GM21619 (cell line): ENCODE measurements at regions not wholly inside any gene's neighbourhood (a gene's known extent, or its start where the extent isn't known, plus 50 kb on each side); places are given as distances from the start of the nearest gene placed in this dataset.
"Not testable (repeated sequence)": the region's sequence is repeated elsewhere in the genome, so short reads cannot be mapped to it uniquely, and the experiment has no call there.

Experiments used
- ATAC-seq: cut with Tn5 transposase; IDR thresholded peaks from one replicate; pipeline ENCODE4 v1.9.1; 2021; ENCODE audit not compliant: unreplicated experiment

GRCh38 chr3:194054961-194055360, 81.0 kb upstream of the HES1 start:
- no peak for ATAC-seq

GRCh38 chr3:194056323-194056722, 79.6 kb upstream of the HES1 start:
- ATAC-seq: not testable (repeated sequence)

- no peak for ATAC-seq
Observed at GRCh38 chr3:194056731-194057415, 79.1 kb upstream of the HES1 start.

DNA sequence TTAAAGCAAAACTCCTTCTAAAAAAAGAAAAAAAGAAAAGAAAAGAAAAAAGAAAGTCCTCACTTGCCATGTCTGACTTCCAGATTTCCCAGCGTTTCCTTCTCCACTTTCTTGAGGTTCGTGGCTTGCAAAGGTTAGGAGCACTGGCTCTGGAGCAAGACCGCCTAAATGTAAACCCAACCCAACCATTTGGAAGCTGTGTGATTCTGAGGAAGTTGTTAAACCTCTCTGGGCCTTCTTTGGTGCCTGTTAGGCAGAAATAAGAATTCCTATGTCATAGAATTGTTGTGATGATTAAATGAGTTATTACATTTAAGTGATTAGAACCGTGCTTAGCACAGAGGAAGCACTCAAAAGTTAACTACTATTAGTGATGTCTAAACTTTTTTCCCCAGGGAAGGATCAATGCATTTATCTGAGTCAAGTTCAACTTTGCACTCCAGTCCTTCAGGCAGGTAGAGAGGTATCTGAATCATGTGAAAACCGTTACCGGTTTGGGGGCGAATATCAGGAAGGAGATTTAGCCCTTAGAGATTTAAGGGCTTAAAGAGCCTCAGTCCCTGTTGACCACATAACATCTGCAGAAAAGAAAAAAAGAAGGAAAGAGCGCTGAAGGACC, 78.3 kb upstream of the HES1 start:
- no peak for ATAC-seq

DNA sequence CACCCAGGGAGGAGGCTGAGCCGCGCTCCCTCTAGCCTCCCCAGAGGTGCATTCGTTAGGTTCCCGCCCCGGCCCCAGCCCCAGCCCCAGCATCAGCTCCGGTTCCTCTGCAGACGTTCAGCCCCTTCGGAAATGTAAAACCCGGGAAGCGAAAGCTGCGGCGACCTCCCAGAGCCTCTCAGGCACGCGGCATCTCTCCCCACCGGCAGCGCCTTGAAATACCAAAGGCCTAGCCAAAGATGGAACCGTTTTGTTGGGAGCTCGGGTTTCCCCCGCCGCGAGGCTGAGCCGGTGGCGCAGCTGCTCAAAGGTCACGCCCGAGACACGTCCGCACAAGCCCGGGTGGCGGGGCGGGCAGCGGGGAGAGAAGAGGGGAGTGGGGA, 77.8 kb upstream of the HES1 start:
- ATAC-seq: peak; percentile 56

DNA sequence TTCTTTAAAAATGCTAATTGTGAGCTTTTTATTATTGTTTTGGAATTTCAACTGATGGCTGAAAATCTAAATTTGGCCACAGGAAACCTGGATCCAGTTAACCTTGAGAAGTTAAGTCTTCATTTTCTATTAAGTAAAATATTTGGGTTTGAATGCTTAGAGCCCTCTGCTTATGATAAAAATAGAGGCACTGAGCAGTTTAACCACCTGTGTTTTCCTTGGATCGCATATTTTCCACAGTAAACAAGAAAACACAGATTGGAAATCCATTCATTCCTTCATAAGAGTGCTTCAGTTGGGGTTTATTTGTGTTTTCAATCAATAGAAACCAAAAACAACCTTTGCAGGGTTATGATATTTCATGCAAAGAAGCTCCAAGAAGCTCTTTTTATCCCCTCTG, 77.2 kb upstream of the HES1 start:
- no peak for ATAC-seq

- no peak for ATAC-seq
Observed at GRCh38 chr3:194061421-194062030, 74.4 kb upstream of the HES1 start.

DNA sequence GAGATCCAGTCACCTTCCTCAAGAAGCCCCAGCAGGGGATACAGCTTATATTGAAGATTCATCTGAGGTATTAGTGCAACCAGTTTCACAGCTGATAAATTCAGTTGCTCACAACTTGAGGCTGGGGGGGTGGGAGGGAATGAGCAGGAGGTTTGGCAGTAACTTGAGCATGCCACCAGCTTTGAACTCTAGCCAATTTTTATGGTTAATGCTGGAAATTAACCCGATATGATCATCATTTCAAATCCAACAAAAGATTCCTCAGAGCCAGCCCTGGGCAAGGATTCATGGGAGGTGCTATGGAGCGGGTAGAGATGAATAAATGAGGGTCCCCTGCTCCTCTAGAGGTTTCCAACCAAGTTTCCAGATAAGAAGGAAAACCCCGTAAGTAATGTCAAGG, 73.1 kb upstream of the HES1 start:
- no peak for ATAC-seq

DNA sequence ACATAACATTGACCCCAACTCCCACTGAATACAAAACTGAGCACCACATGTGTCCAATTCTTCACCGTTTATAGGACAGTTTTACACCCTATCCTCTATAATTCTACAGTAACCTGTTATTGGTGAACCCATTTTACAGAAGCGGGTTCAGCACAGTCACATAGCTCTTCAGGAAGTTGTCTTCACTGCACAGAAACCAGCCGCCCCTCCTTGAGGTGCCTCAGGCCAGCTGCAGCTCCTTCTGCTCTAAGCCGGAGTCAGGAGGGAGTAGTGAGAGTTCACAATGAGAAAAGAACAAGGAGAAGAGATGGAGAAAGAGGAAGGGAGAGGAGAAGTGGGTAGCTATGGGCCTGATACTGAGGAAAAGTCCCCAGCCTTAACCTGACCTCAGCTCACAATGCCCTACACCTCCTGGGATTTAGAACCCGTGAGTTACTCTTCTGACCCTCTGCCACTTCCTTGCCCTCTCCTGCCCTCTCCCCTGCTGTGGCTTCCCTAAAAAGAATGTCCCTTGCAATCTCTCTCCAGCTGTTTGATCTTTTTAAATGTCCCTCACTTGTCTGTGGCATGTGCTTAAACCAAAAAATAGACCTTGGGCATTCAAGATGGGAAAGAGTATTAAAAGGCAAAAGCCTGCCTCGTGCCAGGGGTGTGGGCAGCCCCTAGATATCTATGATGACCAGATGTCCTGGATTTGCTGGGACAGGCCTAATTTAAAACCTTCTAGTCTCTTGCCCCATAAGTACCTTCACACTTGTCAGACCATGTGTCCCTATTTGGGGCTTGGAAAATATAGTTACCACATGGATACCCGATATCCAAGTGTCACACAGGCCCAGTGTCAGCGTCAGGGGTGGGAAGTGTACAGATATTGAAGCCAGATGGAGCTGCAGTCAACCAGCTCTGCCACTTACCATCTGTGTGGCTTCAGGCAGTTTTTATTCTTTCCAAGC, 71.3 kb upstream of the HES1 start:
- no peak for ATAC-seq

DNA sequence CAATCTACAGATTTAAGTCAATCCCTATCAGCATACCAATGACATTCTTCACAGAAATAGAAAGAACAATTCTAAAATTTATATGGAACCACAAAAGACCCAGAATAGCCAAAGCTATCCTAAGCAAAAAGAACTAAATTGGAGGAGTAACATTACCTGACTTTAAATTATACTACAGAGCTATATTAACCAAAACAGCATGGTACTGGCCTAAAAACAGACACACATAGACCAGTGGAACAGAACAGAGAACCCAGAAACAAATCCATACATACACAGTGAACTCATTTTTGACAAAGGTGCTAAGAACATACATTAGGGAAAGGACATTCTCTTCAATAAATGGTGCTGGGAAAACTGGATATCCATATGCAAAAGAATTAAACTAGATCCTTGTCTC, 68.6 kb upstream of the HES1 start:
- not testable (repeated sequence) for ATAC-seq

- ATAC-seq: no peak
Observed at GRCh38 chr3:194067949-194068362, 68.0 kb upstream of the HES1 start.

DNA sequence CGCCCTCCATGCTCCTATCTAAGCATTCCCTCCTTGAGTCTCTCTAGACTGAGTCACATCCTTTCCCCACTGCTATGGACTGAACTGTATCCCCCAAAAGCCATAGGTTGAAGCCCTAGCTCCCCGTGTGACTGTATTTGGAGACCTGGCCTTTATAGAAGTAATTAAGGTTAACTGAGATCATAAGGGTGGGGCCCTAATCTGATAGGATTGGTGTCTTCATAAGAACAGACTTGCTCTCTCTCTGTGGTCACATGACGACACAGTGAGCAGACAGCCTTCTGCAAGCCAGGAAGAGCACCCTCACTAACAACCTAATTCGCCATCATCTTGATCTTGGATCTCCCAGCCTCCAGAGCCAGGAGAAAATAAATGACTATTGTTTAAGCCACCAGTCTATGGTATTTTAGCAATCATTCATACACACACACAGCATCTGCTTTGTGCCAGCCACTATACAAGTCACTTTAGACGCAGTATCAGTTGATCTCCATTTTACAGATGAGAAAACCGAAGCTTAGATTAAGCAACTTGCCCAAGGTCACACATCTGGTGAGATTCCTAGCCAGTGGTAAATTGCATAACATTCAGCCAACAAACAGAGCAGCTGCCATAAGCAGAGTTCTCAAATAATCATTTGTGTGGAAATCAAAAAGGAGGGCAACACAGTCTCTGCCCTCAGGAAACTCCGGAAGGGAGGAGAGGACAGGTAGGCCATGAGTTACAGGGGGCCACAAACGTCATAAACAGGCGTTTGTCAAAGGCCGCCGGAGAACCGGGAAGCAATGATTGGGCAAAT, 66.3 kb upstream of the HES1 start:
- no peak for ATAC-seq

- ATAC-seq: no peak
Observed at GRCh38 chr3:194070220-194070633, 65.7 kb upstream of the HES1 start.

DNA sequence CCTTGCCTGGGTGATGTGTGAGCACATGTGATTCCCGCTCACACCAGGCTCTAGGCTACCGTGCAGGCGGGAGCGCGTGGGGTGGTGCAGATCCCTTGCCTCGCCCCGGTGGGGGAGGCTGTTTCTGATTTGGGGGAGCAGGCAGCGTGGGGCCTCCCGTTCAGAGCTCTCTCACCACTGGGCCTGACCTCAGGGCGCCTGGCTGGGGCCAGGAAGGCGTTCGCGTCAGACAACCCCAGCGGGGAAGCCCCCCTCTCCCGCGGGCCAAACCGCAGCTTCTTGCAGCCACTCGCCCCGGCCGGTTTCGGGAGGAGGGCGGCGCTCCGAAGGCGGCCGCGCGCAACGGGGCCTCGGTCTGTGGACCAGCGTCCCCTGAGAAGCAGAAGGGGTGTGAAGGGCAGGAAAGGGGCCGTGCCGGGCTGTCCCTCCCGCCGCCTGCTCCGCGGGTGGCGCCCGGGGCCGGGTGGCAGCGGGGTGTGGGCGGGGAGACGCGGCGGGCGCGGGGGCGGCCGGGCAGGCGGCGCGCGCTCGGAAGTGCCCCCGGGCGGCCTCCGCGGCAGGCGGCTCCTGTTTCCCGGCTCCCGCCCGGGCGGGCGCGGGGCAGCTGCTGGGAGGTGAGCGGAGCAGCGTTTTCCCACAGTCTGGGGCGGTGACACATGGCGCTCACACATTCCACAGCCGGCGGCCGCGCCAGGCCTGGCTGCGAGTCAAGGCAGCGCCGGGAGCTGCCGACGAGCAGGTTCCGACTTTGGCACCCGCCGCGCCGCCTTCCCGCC, 65.1 kb upstream of the HES1 start:
- peak; percentile 93 for ATAC-seq

DNA sequence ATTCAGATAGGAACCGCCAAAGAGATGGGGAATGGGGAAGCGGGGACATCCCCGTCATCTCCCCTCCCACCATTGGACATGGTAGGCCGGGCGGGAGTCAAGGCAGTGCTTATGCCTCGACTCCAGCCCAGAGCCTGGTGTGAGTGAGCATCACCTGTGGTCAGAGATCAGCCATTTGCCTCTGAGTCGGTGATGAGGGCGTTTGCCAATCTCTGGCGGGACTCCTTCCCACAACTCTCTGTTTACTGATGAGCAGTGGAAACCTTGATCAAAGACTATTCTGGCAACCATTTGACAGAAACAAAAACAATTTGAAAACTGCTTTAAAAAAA, 63.9 kb upstream of the HES1 start:
- ATAC-seq: no peak

- no peak for ATAC-seq
Observed at GRCh38 chr3:194072691-194073279, 63.2 kb upstream of the HES1 start.

DNA sequence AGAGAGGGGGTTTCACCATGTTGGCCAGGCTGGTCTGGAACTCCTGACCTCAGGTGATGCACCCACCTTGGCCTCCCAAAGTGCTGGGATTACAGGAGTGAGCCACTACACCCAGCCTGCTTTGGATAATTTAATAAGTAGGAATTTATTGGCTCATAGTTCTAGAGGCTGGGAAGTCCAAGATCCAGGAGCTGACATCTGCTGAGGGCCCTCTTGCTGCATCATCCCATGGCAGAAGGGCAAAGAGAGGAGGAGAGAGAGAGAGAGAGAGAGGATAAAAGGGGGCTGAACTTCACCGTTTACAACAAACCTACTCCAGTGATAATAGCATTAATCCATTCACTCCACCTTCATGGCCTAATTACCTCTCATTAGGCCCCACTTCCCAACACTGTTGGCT, 62.0 kb upstream of the HES1 start:
- no peak for ATAC-seq

GRCh38 chr3:194075088-194075615, 60.8 kb upstream of the HES1 start:
- ATAC-seq: no peak

- ATAC-seq: no peak
Observed at GRCh38 chr3:194075802-194076460, 60.0 kb upstream of the HES1 start.
